NCI-H510A treated with DMSO at 0.1 percent for 48 hours (cell line): ENCODE measurements at regions not wholly inside any gene's neighbourhood (a gene's known extent, or its start where the extent isn't known, plus 50 kb on each side); places are given as distances from the start of the nearest gene placed in this dataset.
"Not testable (repeated sequence)": the region's sequence is repeated elsewhere in the genome, so short reads cannot be mapped to it uniquely, and the experiment has no call there.

Experiments
- DNase-seq: peaks from one replicate; lab custom pipeline; 2025; lab: John Stamatoyannopoulos, UW

- DNase-seq = no peak
Observed at GRCh38 chr6:112934433-112935327, 587.5 kb downstream of the RFPL4B start.

- no peak for DNase-seq
Observed at GRCh38 chr6:112935402-112936078, 588.4 kb downstream of the RFPL4B start.

GRCh38 chr6:112936079-112936472 lies 588.9 kb downstream of the RFPL4B start:
- no peak for DNase-seq

GRCh38 chr6:112936504-112936903 lies 589.4 kb downstream of the RFPL4B start:
- no peak for DNase-seq

- not testable (repeated sequence) for DNase-seq
Observed at GRCh38 chr6:112937690-112938089, 590.6 kb downstream of the RFPL4B start.

- no peak for DNase-seq
Observed at GRCh38 chr6:112938650-112939049, 591.5 kb downstream of the RFPL4B start.

GRCh38 chr6:112939563-112939962 lies 592.4 kb downstream of the RFPL4B start:
- peak; percentile 0 for DNase-seq

GRCh38 chr6:112941613-112942012 lies 594.5 kb downstream of the RFPL4B start:
- no peak for DNase-seq

- DNase-seq = no peak
Observed at GRCh38 chr6:112946051-112946450, 598.9 kb downstream of the RFPL4B start.

- DNase-seq = no peak
Observed at GRCh38 chr6:112947507-112947906, 600.4 kb downstream of the RFPL4B start.

- DNase-seq = no peak
Observed at GRCh38 chr6:112951829-112952228, 604.7 kb downstream of the RFPL4B start.

- not testable (repeated sequence) for DNase-seq
Observed at GRCh38 chr6:112955743-112956142, 608.6 kb downstream of the RFPL4B start.

- no peak for DNase-seq
Observed at GRCh38 chr6:112956696-112957535, 609.8 kb downstream of the RFPL4B start.

GRCh38 chr6:112957536-112957916 lies 610.4 kb downstream of the RFPL4B start:
- DNase-seq = no peak

GRCh38 chr6:112960130-112960529 lies 613.0 kb downstream of the RFPL4B start:
- DNase-seq = not testable (repeated sequence)

GRCh38 chr6:112967974-112968373 lies 620.8 kb downstream of the RFPL4B start:
- DNase-seq = no peak

- no peak for DNase-seq
Observed at GRCh38 chr6:112971651-112972050, 624.5 kb downstream of the RFPL4B start.

- DNase-seq = not testable (repeated sequence)
Observed at GRCh38 chr6:112974931-112975330, 627.8 kb downstream of the RFPL4B start.

GRCh38 chr6:112976579-112976978 lies 629.4 kb downstream of the RFPL4B start:
- DNase-seq = not testable (repeated sequence)

GRCh38 chr6:112979830-112980229 lies 632.7 kb downstream of the RFPL4B start:
- no peak for DNase-seq

GRCh38 chr6:112980676-112981075 lies 633.5 kb downstream of the RFPL4B start:
- no peak for DNase-seq

GRCh38 chr6:112983713-112984261 lies 636.7 kb downstream of the RFPL4B start:
- DNase-seq = no peak
